ENCODE measurements at regions not wholly inside any gene's neighbourhood (a gene's known extent, or its start where the extent isn't known, plus 50 kb on each side); places are given as distances from the start of the nearest gene placed in this dataset.

DNA sequence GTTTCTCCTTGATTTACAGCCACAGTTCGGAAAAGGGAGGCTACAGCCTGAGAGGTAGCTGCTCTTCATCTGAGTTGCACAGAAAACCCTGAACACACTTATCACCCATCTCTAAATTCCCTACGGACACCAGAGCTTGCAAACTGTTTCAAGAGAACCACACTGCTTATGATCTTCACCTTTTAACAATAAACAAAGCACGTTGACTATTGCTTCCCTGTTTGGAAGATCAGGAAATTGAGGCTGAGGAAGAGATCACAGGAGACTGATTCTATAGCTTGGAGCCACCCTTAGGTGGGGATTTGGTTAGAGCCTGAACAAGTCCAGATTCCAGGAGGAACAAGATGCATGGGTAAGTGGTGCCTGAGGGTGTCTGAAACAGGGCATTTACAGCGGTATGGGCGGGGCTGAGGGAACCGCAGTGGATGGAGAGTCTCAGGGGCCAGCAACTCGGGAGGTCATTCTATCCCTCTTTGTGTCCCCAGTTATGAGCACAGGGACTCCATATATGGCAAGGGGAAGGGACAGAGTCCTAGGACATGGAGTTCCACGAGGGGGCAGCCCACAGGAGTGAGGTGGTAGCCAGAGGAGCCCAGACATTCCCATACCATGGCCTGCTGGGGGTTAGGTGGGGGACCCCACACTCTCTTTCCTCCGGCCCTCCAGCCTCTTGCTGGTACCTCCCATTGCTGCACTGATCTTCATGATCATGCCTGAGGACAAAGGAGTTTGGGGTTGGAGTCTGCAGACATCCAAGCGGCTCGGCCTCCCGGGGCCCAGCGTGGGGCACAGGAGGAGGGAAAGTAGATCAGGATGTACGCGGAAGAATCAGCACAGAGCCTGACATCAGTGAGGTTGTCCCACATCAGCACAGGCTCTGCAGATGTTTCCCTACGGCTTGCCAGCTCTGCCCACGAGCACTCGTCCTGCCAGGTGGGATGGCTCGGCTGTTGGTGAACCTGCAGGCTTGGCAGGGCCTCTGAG is 162.3 kb upstream of the ZNF536 start:
- intact Hi-C loops (cut with micrococcal nuclease; ENCODE audit: unreplicated experiment), result no loop called here
- no peak overlapping the region for H3K27ac Mint-ChIP-seq (ENCODE audit: unreplicated experiment)
- no peak overlapping the region for H3K4me3 Mint-ChIP-seq (ENCODE audit: low read depth, unreplicated experiment)
- peaks cover 12% of the 10 kb centered on the region for H3K27me3 Mint-ChIP-seq (ENCODE audit: unreplicated experiment)
- no peak for DNase-seq
- H3K36me3 Mint-ChIP-seq (ENCODE audit: insufficient read depth, unreplicated experiment), result no peaks in the 10 kb centered on the region
- no TSS peak for BruUV-seq (replicated peaks)
- TF ChIP-seq, protein P1, sequence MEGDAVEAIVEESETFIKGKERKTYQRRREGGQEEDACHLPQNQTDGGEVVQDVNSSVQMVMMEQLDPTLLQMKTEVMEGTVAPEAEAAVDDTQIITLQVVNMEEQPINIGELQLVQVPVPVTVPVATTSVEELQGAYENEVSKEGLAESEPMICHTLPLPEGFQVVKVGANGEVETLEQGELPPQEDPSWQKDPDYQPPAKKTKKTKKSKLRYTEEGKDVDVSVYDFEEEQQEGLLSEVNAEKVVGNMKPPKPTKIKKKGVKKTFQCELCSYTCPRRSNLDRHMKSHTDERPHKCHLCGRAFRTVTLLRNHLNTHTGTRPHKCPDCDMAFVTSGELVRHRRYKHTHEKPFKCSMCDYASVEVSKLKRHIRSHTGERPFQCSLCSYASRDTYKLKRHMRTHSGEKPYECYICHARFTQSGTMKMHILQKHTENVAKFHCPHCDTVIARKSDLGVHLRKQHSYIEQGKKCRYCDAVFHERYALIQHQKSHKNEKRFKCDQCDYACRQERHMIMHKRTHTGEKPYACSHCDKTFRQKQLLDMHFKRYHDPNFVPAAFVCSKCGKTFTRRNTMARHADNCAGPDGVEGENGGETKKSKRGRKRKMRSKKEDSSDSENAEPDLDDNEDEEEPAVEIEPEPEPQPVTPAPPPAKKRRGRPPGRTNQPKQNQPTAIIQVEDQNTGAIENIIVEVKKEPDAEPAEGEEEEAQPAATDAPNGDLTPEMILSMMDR (IDR thresholded peaks at IDR 0.05; ENCODE audit: unreplicated experiment), result no peak
- CTCF ChIA-PET, result interaction anchor here (0.6 kb wide), 1 partner anchor 1286 kb away, joined by 3 read pairs; no protein-coding TSS in a partner anchor
- H3K9me3 Mint-ChIP-seq (ENCODE audit: low read depth, unreplicated experiment), result peaks cover 8% of the 10 kb centered on the region
- H3K4me1 Mint-ChIP-seq (ENCODE audit: low read depth, unreplicated experiment), result no peaks in the 10 kb centered on the region

- intact Hi-C loops (cut with micrococcal nuclease; ENCODE audit: unreplicated experiment), result no loop called here
- H3K4me3 Mint-ChIP-seq (ENCODE audit: low read depth, unreplicated experiment), result no peak overlapping the region
- CTCF ChIA-PET, result no interaction called here
- no TSS peak for BruUV-seq (replicated peaks)
- peaks cover 10% of the 10 kb centered on the region for H3K9me3 Mint-ChIP-seq (ENCODE audit: low read depth, unreplicated experiment)
- H3K4me1 Mint-ChIP-seq (ENCODE audit: low read depth, unreplicated experiment), result no peaks in the 10 kb centered on the region
- H3K27ac Mint-ChIP-seq (ENCODE audit: unreplicated experiment), result no peak overlapping the region
- no peak for DNase-seq
- no peaks in the 10 kb centered on the region for H3K36me3 Mint-ChIP-seq (ENCODE audit: insufficient read depth, unreplicated experiment)
- peaks cover 12% of the 10 kb centered on the region for H3K27me3 Mint-ChIP-seq (ENCODE audit: unreplicated experiment)
- TF ChIP-seq, protein P1 (IDR thresholded peaks at IDR 0.05; ENCODE audit: unreplicated experiment), result no peak
These were observed 159.6 kb upstream of the ZNF536 start for GRCh38 chr19:30212574-30212973.

DNA sequence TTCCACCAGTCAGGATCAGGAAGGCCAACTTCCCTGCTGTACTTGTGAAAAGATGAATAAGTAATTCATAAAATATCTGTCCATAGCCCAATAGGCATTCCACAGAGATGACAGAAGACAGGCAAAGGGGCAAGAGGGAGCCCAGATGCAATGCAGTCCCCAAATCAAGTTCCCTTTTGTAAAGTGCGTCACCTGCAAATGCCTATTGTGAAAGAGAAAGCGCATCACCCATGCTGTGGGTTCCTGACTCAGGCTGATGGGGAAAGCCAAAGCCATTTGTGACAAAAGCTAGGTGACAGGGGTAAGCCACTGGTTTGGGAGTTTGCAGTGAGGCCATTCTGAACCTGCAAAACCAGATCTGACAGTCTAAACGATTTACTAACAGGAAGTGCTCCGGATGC is 157.5 kb upstream of the ZNF536 start:
- Mint-ChIP-seq H3K9me3 (ENCODE audit: low read depth, unreplicated experiment) (peaks cover 10% of the 10 kb centered on the region), H3K27me3 (ENCODE audit: unreplicated experiment) (peaks cover 6% of the 10 kb centered on the region), H3K27ac (ENCODE audit: unreplicated experiment) (no peak overlapping the region), H3K4me1 (ENCODE audit: low read depth, unreplicated experiment) (no peaks in the 10 kb centered on the region), H3K4me3 (ENCODE audit: low read depth, unreplicated experiment) (no peak overlapping the region), H3K36me3 (ENCODE audit: insufficient read depth, unreplicated experiment) (no peaks in the 10 kb centered on the region)
- CTCF ChIA-PET, result no interaction called here
- TF ChIP-seq, protein P1 (IDR thresholded peaks at IDR 0.05; ENCODE audit: unreplicated experiment), result no peak
- intact Hi-C loops (cut with micrococcal nuclease; ENCODE audit: unreplicated experiment), result no loop called here
- no TSS peak for BruUV-seq (replicated peaks)
- DNase-seq, result no peak

DNA sequence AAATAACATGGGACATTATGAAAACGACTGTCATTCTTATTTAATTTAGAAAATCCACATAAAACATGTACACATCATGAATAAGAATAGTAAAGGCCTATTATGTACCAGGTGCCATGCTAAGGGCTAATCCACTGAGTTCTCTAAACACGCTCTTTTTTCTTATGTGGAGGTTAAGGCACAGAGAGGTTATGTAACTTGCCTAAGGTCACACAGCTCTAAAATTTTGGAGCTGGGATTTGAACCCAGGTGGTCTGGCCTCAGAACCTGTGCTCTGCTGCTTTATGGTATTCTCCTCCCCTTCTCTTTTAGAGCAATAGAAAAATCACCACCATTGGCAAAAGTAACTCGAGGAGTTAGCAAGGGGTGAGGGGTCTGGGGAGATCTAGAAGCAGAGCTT is 156.9 kb upstream of the ZNF536 start:
- H3K4me3 Mint-ChIP-seq (ENCODE audit: low read depth, unreplicated experiment), result no peak overlapping the region
- CTCF ChIA-PET, result no interaction called here
- H3K27me3 Mint-ChIP-seq (ENCODE audit: unreplicated experiment), result peaks cover under 1% of the 10 kb centered on the region
- H3K9me3 Mint-ChIP-seq (ENCODE audit: low read depth, unreplicated experiment), result peaks cover 10% of the 10 kb centered on the region
- BruUV-seq (replicated peaks), result no TSS peak
- intact Hi-C loops (cut with micrococcal nuclease; ENCODE audit: unreplicated experiment), result no loop called here
- H3K36me3 Mint-ChIP-seq (ENCODE audit: insufficient read depth, unreplicated experiment), result no peaks in the 10 kb centered on the region
- no peak for DNase-seq
- H3K4me1 Mint-ChIP-seq (ENCODE audit: low read depth, unreplicated experiment), result no peaks in the 10 kb centered on the region
- TF ChIP-seq, protein P1 (IDR thresholded peaks at IDR 0.05; ENCODE audit: unreplicated experiment), result no peak
- H3K27ac Mint-ChIP-seq (ENCODE audit: unreplicated experiment), result no peak overlapping the region

All from Calu3 (cell line).